A673 (cell line): ENCODE measurements at regions not wholly inside any gene's neighbourhood (a gene's known extent, or its start where the extent isn't known, plus 50 kb on each side); places are given as distances from the start of the nearest gene placed in this dataset.

Source experiments
- BruUV-seq: library from RNA; stranded (reverse); fragments of 400-500 nt; replicated peaks from 2 replicates; lab custom pipeline; 2021; lab: Mats Ljungman, UMichigan
- CTCF ChIA-PET: fragments of 300-600 bp; sonication (Branson Sonifier 250); formaldehyde crosslinking; loops from one replicate; lab custom pipeline; 2022; ENCODE audit warnings: antibody characterized with exemption; lab: Charles Lee
- POLR2A ChIA-PET: fragments of 300-600 bp; sonication (Branson Sonifier 250); formaldehyde crosslinking; loops from one replicate; lab custom pipeline; 2022; ENCODE audit warnings: antibody characterized with exemption; ENCODE audit not compliant: low non-redundant PET; lab: Charles Lee
- DNase-seq: peaks from one replicate; pipeline ENCODE4 v3.0.0-alpha.2; 2015; ENCODE audit warnings: low spot score
- H3K27ac ChIP-seq: fragments of 200-600 bp; sonication (generic); 2 replicates; pipeline ENCODE4 v1.5.1; 2016; ENCODE audit warnings: mixed run types, low read depth, mild to moderate bottlenecking, mixed read lengths, antibody characterized with exemption, low read length; ENCODE audit not compliant: poor library complexity, severe bottlenecking
- H3K27me3 ChIP-seq: fragments of 200-600 bp; sonication (generic); replicated peaks from 2 replicates; pipeline ENCODE4 v1.6.1; 2017; ENCODE audit warnings: mixed run types, low read depth, mild to moderate bottlenecking, mixed read lengths, antibody characterized with exemption, low read length; ENCODE audit not compliant: insufficient read depth, poor library complexity
- H3K36me3 ChIP-seq: fragments of 200-600 bp; sonication (generic); 2 replicates; pipeline ENCODE4 v1.6.1; 2016; ENCODE audit warnings: mixed run types, mild to moderate bottlenecking, mixed read lengths, antibody characterized with exemption, low read length; ENCODE audit not compliant: insufficient read depth, poor library complexity, severe bottlenecking
- H3K4me1 ChIP-seq: fragments of 200-600 bp; sonication (generic); 2 replicates; pipeline ENCODE4 v1.6.1; 2017; ENCODE audit warnings: mixed run types, mild to moderate bottlenecking, mixed read lengths, antibody characterized with exemption, low read length; ENCODE audit not compliant: insufficient read depth, poor library complexity, severe bottlenecking
- H3K4me3 ChIP-seq: fragments of 200-600 bp; sonication (generic); 2 replicates; pipeline ENCODE4 v1.5.1; 2016; ENCODE audit warnings: low read depth, mixed run types, mild to moderate bottlenecking, mixed read lengths, low read length; ENCODE audit not compliant: poor library complexity, severe bottlenecking
- H3K9me3 ChIP-seq: fragments of 200-600 bp; sonication (generic); 2 replicates; pipeline ENCODE4 v1.6.1; 2016; ENCODE audit warnings: mixed run types, low read depth, mild to moderate bottlenecking, mixed read lengths, antibody characterized with exemption, low read length; ENCODE audit not compliant: poor library complexity, severe bottlenecking
- CTCF ChIP-seq: fragments of 300-800, 200-600 bp; sonication (generic); conservative IDR thresholded peaks from 2 replicates; pipeline ENCODE4 v1.5.1; 2017; ENCODE audit warnings: low read depth, mild to moderate bottlenecking, antibody characterized with exemption, low read length, moderate library complexity, mixed read lengths
- EZH2 ChIP-seq: fragments of 200-600 bp; sonication (generic); IDR thresholded peaks from 2 replicates; pipeline ENCODE4 v1.6.1; 2017; ENCODE audit warnings: borderline replicate concordance, low read depth, mild to moderate bottlenecking, mixed read lengths, antibody characterized with exemption, low read length; ENCODE audit not compliant: poor library complexity, severe bottlenecking
- intact Hi-C: fragments of 100-400 bp; cut with micrococcal nuclease; formaldehyde crosslinking; loops from one replicate; pipeline ENCODE4 v1.10.0; 2022; ENCODE audit not compliant: unreplicated experiment

GRCh38 chr5:26749829-26750228, 288.6 kb downstream of the CDH9 start:
- CTCF ChIA-PET, result no interaction called here
- intact Hi-C loops, result no loop called here
- no TSS peak for BruUV-seq

GRCh38 chr5:26740182-26740581, 298.2 kb downstream of the CDH9 start:
- Histone ChIP-seq H3K27me3 (no peaks in the 10 kb centered on the region), H3K36me3 (no peaks in the 10 kb centered on the region), H3K4me1 (no peaks in the 10 kb centered on the region), H3K9me3 (no peaks in the 10 kb centered on the region), H3K27ac (no peak overlapping the region), H3K4me3 (no peak overlapping the region)
- CTCF ChIA-PET, result no interaction called here
- intact Hi-C loops, result no loop called here
- TF ChIP-seq EZH2 (no peak), CTCF (no peak)
- no TSS peak for BruUV-seq
- DNase-seq, result no peak
- POLR2A ChIA-PET, result no interaction called here

More at GRCh38 chr5:26749829-26750228, 288.6 kb downstream of the CDH9 start:
- no peaks in the 10 kb centered on the region for H3K9me3 ChIP-seq
- no peak for DNase-seq
- no peaks in the 10 kb centered on the region for H3K27me3 ChIP-seq
- POLR2A ChIA-PET, result no interaction called here
- H3K27ac ChIP-seq, result no peak overlapping the region
- no peaks in the 10 kb centered on the region for H3K4me1 ChIP-seq
- no peak overlapping the region for H3K4me3 ChIP-seq
- H3K36me3 ChIP-seq, result no peaks in the 10 kb centered on the region
- TF ChIP-seq EZH2 (no peak), CTCF (no peak)

GRCh38 chr5:26737348-26738265, 300.8 kb downstream of the CDH9 start:
- DNase-seq, result no peak
- no peaks in the 10 kb centered on the region for H3K27me3 ChIP-seq
- POLR2A ChIA-PET, result no interaction called here
- BruUV-seq, result no TSS peak
- H3K4me3 ChIP-seq, result no peak overlapping the region
- CTCF ChIA-PET, result no interaction called here
- H3K27ac ChIP-seq, result no peak overlapping the region
- intact Hi-C loops, result no loop called here
- H3K36me3 ChIP-seq, result no peaks in the 10 kb centered on the region
- H3K4me1 ChIP-seq, result no peaks in the 10 kb centered on the region
- no peaks in the 10 kb centered on the region for H3K9me3 ChIP-seq
- no peak for TF ChIP-seq EZH2
- TF ChIP-seq CTCF, result no peak
